ENCODE measurements at regions not wholly inside any gene's neighbourhood (a gene's known extent, or its start where the extent isn't known, plus 50 kb on each side); places are given as distances from the start of the nearest gene placed in this dataset.

GRCh38 chr5:74174366-74174765 lies 466.2 kb downstream of the ENC1 start:
- Histone ChIP-seq H3K9me3 (replicated peaks; ENCODE audit: control insufficient read depth, insufficient read depth, low read length) (no peaks in the 10 kb centered on the region), H3K4me3 (replicated peaks in 1 of 3; ENCODE audit: insufficient read depth in 1 of 3, low read depth in 1 of 3, low read length in 3 of 3) (no peak overlapping the region), H3K9me1 (replicated peaks; ENCODE audit: control insufficient read depth, extremely low read depth, insufficient read depth, low read length) (no peaks in the 10 kb centered on the region), H2AFZ (ENCODE audit: low read depth, low read length) (no peak overlapping the region), H3K27ac (ENCODE audit: insufficient read depth, low read depth, low read length) (no peak overlapping the region), H3K4me2 (ENCODE audit: insufficient read depth, low read length) (no peak overlapping the region), H3K36me3 (ENCODE audit: control insufficient read depth in 2 of 2, extremely low read depth in 1 of 2, insufficient read depth in 2 of 2, low read length in 2 of 2) (no peaks in the 10 kb centered on the region), H3K27me3 (ENCODE audit: control insufficient read depth in 2 of 2, insufficient read depth in 2 of 2, low read length in 2 of 2) (peaks cover 11 to 16% of the 10 kb centered on the region in 2 experiments), H3K79me2 (ENCODE audit: control insufficient read depth, insufficient read depth, low read length) (no peaks in the 10 kb centered on the region), H4K20me1 (replicated peaks; ENCODE audit: control insufficient read depth, extremely low read depth, insufficient read depth, low read length) (no peaks in the 10 kb centered on the region), H3K4me1 (ENCODE audit: control insufficient read depth, extremely low read depth, insufficient read depth, low read length) (no peaks in the 10 kb centered on the region), H3K9ac (replicated peaks; ENCODE audit: extremely low read depth, insufficient read depth, low read length) (no peak overlapping the region)
- ChIA-PET CTCF (no interaction called here), POLR2A (no interaction called here)
- BruUV-seq (replicated peaks), result no TSS peak
- TF ChIP-seq JUN (IDR thresholded peaks at IDR 0.05; ENCODE audit: borderline replicate concordance, insufficient read depth, insufficient read length, low read depth), result no peak
- dilution Hi-C loops (cut with MboI; ENCODE audit: extremely low pct_ligation_motif_present, low sequenced_read_pairs) (no loop called here), intact Hi-C loops (cut with micrococcal nuclease) (no loop called here)
- FAIRE-seq (no peak), DNase-seq (ENCODE audit: low read depth, low spot score) (no peak)

GRCh38 chr5:74173665-74174064 lies 466.9 kb downstream of the ENC1 start:
- Histone ChIP-seq H3K36me3 (ENCODE audit: control insufficient read depth in 2 of 2, extremely low read depth in 1 of 2, insufficient read depth in 2 of 2, low read length in 2 of 2) (no peaks in the 10 kb centered on the region), H2AFZ (ENCODE audit: low read depth, low read length) (no peak overlapping the region), H4K20me1 (replicated peaks; ENCODE audit: control insufficient read depth, extremely low read depth, insufficient read depth, low read length) (no peaks in the 10 kb centered on the region), H3K79me2 (ENCODE audit: control insufficient read depth, insufficient read depth, low read length) (no peaks in the 10 kb centered on the region), H3K27ac (ENCODE audit: insufficient read depth, low read depth, low read length) (no peak overlapping the region), H3K27me3 (ENCODE audit: control insufficient read depth in 2 of 2, insufficient read depth in 2 of 2, low read length in 2 of 2) (peaks cover 11 to 16% of the 10 kb centered on the region in 2 experiments), H3K4me2 (ENCODE audit: insufficient read depth, low read length) (no peak overlapping the region), H3K9ac (replicated peaks; ENCODE audit: extremely low read depth, insufficient read depth, low read length) (no peak overlapping the region), H3K4me1 (ENCODE audit: control insufficient read depth, extremely low read depth, insufficient read depth, low read length) (no peaks in the 10 kb centered on the region), H3K4me3 (replicated peaks in 1 of 3; ENCODE audit: insufficient read depth in 1 of 3, low read depth in 1 of 3, low read length in 3 of 3) (no peak overlapping the region), H3K9me1 (replicated peaks; ENCODE audit: control insufficient read depth, extremely low read depth, insufficient read depth, low read length) (no peaks in the 10 kb centered on the region), H3K9me3 (replicated peaks; ENCODE audit: control insufficient read depth, insufficient read depth, low read length) (no peaks in the 10 kb centered on the region)
- ChIA-PET POLR2A (no interaction called here), CTCF (interaction anchor here (1.7 kb wide), 1 partner anchor 12 kb away, joined by 4 read pairs; no protein-coding TSS in a partner anchor)
- FAIRE-seq (no peak), DNase-seq (ENCODE audit: low read depth, low spot score) (no peak)
- dilution Hi-C loops (cut with MboI; ENCODE audit: extremely low pct_ligation_motif_present, low sequenced_read_pairs), result no loop called here
- BruUV-seq (replicated peaks), result no TSS peak
- TF ChIP-seq MYC (IDR thresholded peaks at IDR 0.05; ENCODE audit: low read depth, low read length), result no peak
- no peak for TF ChIP-seq EZH2 (IDR thresholded peaks at IDR 0.05; ENCODE audit: borderline replicate concordance, low read depth, low read length, severe bottlenecking)
- TF ChIP-seq MAX (IDR thresholded peaks at IDR 0.05; ENCODE audit: insufficient read depth, insufficient read length), result no peak
- TF ChIP-seq GATA2 (IDR thresholded peaks at IDR 0.05; ENCODE audit: insufficient read depth, insufficient read length, low read depth, low read length), result no peak
- TF ChIP-seq POLR2A (IDR thresholded peaks at IDR 0.05; ENCODE audit: low read depth, low read length), result no peak
- no peak for TF ChIP-seq FOS (IDR thresholded peaks at IDR 0.05; ENCODE audit: borderline replicate concordance, insufficient read depth, low read length)
- TF ChIP-seq POLR2AphosphoS5 (IDR thresholded peaks at IDR 0.05; ENCODE audit: insufficient read depth, low read depth, low read length), result no peak
- TF ChIP-seq CTCF (IDR thresholded peaks at IDR 0.05; ENCODE audit: extremely low read depth in 1 of 2, insufficient read depth in 1 of 2, low read depth in 1 of 2, low read length in 2 of 2), result no peak
- TF ChIP-seq JUN (IDR thresholded peaks at IDR 0.05; ENCODE audit: borderline replicate concordance, insufficient read depth, insufficient read length, low read depth), result no peak
- intact Hi-C loops (cut with micrococcal nuclease), result no loop called here

Data from endothelial cell of umbilical vein (primary cell).